SK-N-SH treated with all-trans-retinoic acid at 6 μM for 48 hours (cell line): ENCODE measurements at regions not wholly inside any gene's neighbourhood (a gene's known extent, or its start where the extent isn't known, plus 50 kb on each side); places are given as distances from the start of the nearest gene placed in this dataset.

Experiments used
- ISL1 ChIP-seq: fragments of 250-450 bp; sonication (Bioruptor Pico); IDR thresholded peaks from 2 replicates; pipeline ENCODE4 v2.1.2; 2022; ENCODE audit warnings: mild to moderate bottlenecking, moderate library complexity
- TOX ChIP-seq: fragments of 250-450 bp; sonication (Bioruptor Pico); IDR thresholded peaks from 2 replicates; pipeline ENCODE4 v1.8.0; 2021; ENCODE audit warnings: mild to moderate bottlenecking, moderate library complexity, borderline replicate concordance
- ZFP3 ChIP-seq: fragments of 250-450 bp; sonication (Bioruptor Pico); IDR thresholded peaks from 2 replicates; pipeline ENCODE4 v1.5.0; 2020; ENCODE audit warnings: mild to moderate bottlenecking, moderate library complexity
- ZNF565 ChIP-seq: fragments of 450-650 bp; formaldehyde crosslinking; conservative IDR thresholded peaks from 2 replicates; pipeline ENCODE4 v1.5.0; 2020; ENCODE audit warnings: low read depth, mild to moderate bottlenecking, moderate library complexity

DNA sequence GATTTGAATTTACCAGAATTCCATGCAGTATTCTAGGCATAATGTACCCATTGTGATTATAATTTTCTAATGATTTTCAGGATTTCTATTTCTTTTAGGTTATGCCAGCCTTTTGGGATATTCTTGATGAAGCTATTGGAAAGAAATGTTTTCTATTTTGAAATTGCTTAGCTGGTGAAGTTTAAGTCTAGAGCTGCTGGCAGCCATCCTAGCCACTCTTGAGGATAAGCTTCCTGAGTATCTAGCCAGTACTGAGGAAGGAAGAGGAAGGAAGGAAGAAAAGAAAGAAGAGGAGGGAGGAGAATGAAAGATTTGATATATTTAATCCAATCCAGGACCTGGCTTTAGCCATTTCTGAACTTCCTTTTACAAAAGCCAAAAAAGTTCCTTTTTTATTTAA lies 142.1 kb upstream of the DAB2 start:
- TF ChIP-seq ISL1 (CRISPR knock-in tag) (no peak), TOX (no peak), ZNF565 (CRISPR knock-in tag) (no peak), ZFP3 (no peak)
